Head of caudate nucleus (tissue), 42 donors: ENCODE measurements at regions not wholly inside any gene's neighbourhood (a gene's known extent, or its start where the extent isn't known, plus 50 kb on each side); places are given as distances from the start of the nearest gene placed in this dataset.

Source experiments
- DNase-seq, 42 donors: peaks; one replicate each; pipeline versions ENCODE4 v3.0.0 to v3.0.0-alpha.2; 2020 to 2021; ENCODE audit warnings: mixed read lengths in 7 of 42
- intact Hi-C: fragments of 100-400 bp; cut with DNase I; formaldehyde crosslinking; loops from one replicate; pipeline ENCODE4 v1.15.0; 2022

GRCh38 chr5:97764700-97765099 lies 581.7 kb upstream of the RIOK2 start:
- intact Hi-C loops: no loop called here
- DNase-seq: no peak

GRCh38 chr5:97778451-97778850 lies 595.4 kb upstream of the RIOK2 start:
- no peak for DNase-seq
- intact Hi-C loops: no loop called here

- intact Hi-C loops: no loop called here
- DNase-seq: no peak
Observed at GRCh38 chr5:97788369-97788768, 605.3 kb upstream of the RIOK2 start.

- no peak for DNase-seq
- intact Hi-C loops: no loop called here
Observed at GRCh38 chr5:97797994-97798451, 615.0 kb upstream of the RIOK2 start.

GRCh38 chr5:97801461-97801860 lies 618.4 kb upstream of the RIOK2 start:
- intact Hi-C loops: no loop called here
- DNase-seq: no peak

- no peak for DNase-seq
- intact Hi-C loops: no loop called here
Observed at GRCh38 chr5:97820138-97820537, 637.1 kb upstream of the RIOK2 start.

GRCh38 chr5:97832645-97833296 lies 649.7 kb upstream of the RIOK2 start:
- DNase-seq: no peak
- intact Hi-C loops: no loop called here

- intact Hi-C loops: no loop called here
- no peak for DNase-seq
Observed at GRCh38 chr5:97834561-97834960, 651.5 kb upstream of the RIOK2 start.

GRCh38 chr5:97835112-97835511 lies 652.1 kb upstream of the RIOK2 start:
- intact Hi-C loops: no loop called here
- no peak for DNase-seq

GRCh38 chr5:97836816-97837215 lies 653.8 kb upstream of the RIOK2 start:
- intact Hi-C loops: no loop called here
- no peak for DNase-seq

GRCh38 chr5:97838214-97838613 lies 655.2 kb upstream of the RIOK2 start:
- DNase-seq: no peak
- intact Hi-C loops: no loop called here

GRCh38 chr5:97839341-97840086 lies 656.5 kb upstream of the RIOK2 start:
- DNase-seq: no peak
- intact Hi-C loops: no loop called here

GRCh38 chr5:97840643-97841042 lies 657.6 kb upstream of the RIOK2 start:
- intact Hi-C loops: no loop called here
- no peak for DNase-seq

- no peak for DNase-seq
- intact Hi-C loops: no loop called here
Observed at GRCh38 chr5:97842687-97843086, 659.6 kb upstream of the RIOK2 start.

GRCh38 chr5:97844797-97845196 lies 661.8 kb upstream of the RIOK2 start:
- intact Hi-C loops: no loop called here
- DNase-seq: no peak

GRCh38 chr5:97846643-97847042 lies 663.6 kb upstream of the RIOK2 start:
- DNase-seq: no peak
- intact Hi-C loops: no loop called here

GRCh38 chr5:97847920-97848631 lies 665.0 kb upstream of the RIOK2 start:
- intact Hi-C loops: no loop called here
- DNase-seq: no peak

GRCh38 chr5:97851036-97851435 lies 668.0 kb upstream of the RIOK2 start:
- intact Hi-C loops: no loop called here
- no peak for DNase-seq

GRCh38 chr5:97854871-97855762 lies 672.1 kb upstream of the RIOK2 start:
- intact Hi-C loops: no loop called here
- no peak for DNase-seq
